Naive B cell (primary cell): ENCODE measurements at regions not wholly inside any gene's neighbourhood (a gene's known extent, or its start where the extent isn't known, plus 50 kb on each side); places are given as distances from the start of the nearest gene placed in this dataset.

Experiments used
- ATAC-seq, 2 donors: fragments of 150-1000 bp; cut with Tn5 transposase; 2 replicates each; pipeline ENCODE4 v1.10.0; 2021; ENCODE audit warnings: low read depth in 2 of 2, mild to moderate bottlenecking in 2 of 2, moderate library complexity in 2 of 2
- DNase-seq: peaks from one replicate; pipeline ENCODE4 v3.0.0; 2022
- H3K27ac Mint-ChIP-seq, 6 donors: one replicate each; pipeline ENCODE4 v1.8.0; 2020 to 2022; ENCODE audit warnings: mild to moderate bottlenecking in 6 of 6, mixed read lengths in 6 of 6, moderate library complexity in 5 of 6, inconsistent platforms in 2 of 6
- H3K27me3 Mint-ChIP-seq, 3 donors: one replicate each; pipeline ENCODE4 v1.8.0; 2021 to 2022; ENCODE audit warnings: mixed read lengths in 3 of 3, mild to moderate bottlenecking in 1 of 3
- H3K36me3 Mint-ChIP-seq, 2 donors: one replicate each; pipeline ENCODE4 v1.8.0; 2020 to 2022; ENCODE audit warnings: mixed read lengths in 2 of 2, inconsistent platforms in 1 of 2, mild to moderate bottlenecking in 1 of 2
- H3K4me1 Mint-ChIP-seq, 3 donors: one replicate each; pipeline ENCODE4 v1.8.0; 2020 to 2022; ENCODE audit warnings: mixed read lengths in 3 of 3, inconsistent platforms in 1 of 3, mild to moderate bottlenecking in 1 of 3, moderate library complexity in 1 of 3
- H3K4me3 Mint-ChIP-seq, 8 donors: one replicate each; pipeline ENCODE4 v1.8.0; 2020 to 2022; ENCODE audit warnings: mild to moderate bottlenecking in 8 of 8, mixed read lengths in 8 of 8, moderate library complexity in 8 of 8, inconsistent platforms in 2 of 8
- H3K9me3 Mint-ChIP-seq, 7 donors: one replicate each; pipeline ENCODE4 v1.8.0; 2020 to 2022; ENCODE audit warnings: mixed read lengths in 7 of 7, mild to moderate bottlenecking in 5 of 7, inconsistent platforms in 2 of 7, moderate library complexity in 1 of 7

GRCh38 chr17:70261170-70261569 lies 91.8 kb downstream of the KCNJ2 start:
- Mint-ChIP-seq H3K4me1 (no peaks in the 10 kb centered on the region), H3K9me3 (peaks cover 0 to 4% (median 0%) of the 10 kb centered on the region in 7 donors), H3K4me3 (no peak overlapping the region), H3K27ac (no peak overlapping the region), H3K27me3 (peaks cover 0 to 8% (median 7%) of the 10 kb centered on the region in 3 donors), H3K36me3 (no peaks in the 10 kb centered on the region)
- DNase-seq = no peak
- no peak for ATAC-seq

GRCh38 chr17:70265471-70265870 lies 96.1 kb downstream of the KCNJ2 start:
- DNase-seq (no peak), ATAC-seq (no peak)
- no peak overlapping the region for H3K27ac Mint-ChIP-seq
- no peaks in the 10 kb centered on the region for H3K4me1 Mint-ChIP-seq
- peaks cover 0 to 10% (median 5%) of the 10 kb centered on the region in 7 donors for H3K9me3 Mint-ChIP-seq
- no peaks in the 10 kb centered on the region for H3K36me3 Mint-ChIP-seq
- peaks cover 0 to 8% (median 7%) of the 10 kb centered on the region in 3 donors for H3K27me3 Mint-ChIP-seq
- H3K4me3 Mint-ChIP-seq = no peak overlapping the region

DNA sequence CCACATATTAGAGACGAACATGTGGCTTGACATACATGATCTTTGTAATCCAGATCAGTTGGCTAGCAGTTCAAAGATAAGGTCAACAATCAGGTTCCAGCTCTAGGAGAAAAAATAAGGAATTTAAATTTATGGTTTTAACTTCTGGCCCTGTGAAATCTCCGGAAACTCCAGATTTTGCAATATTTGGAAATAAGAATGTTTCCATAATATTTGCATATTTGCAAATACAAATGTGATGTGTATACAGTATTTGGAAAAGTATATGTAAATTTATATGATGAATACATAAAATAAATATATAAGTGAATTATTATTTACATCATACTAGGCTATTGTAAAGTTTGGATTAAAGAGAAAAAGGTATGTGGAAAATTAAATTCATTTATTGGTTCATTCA lies 97.1 kb downstream of the KCNJ2 start:
- peaks cover 0 to 10% (median 5%) of the 10 kb centered on the region in 7 donors for H3K9me3 Mint-ChIP-seq
- peaks cover 0 to 8% (median 7%) of the 10 kb centered on the region in 3 donors for H3K27me3 Mint-ChIP-seq
- no peak for ATAC-seq

GRCh38 chr17:70268383-70268782 lies 99.1 kb downstream of the KCNJ2 start:
- H3K9me3 Mint-ChIP-seq = peaks cover 0 to 10% (median 5%) of the 10 kb centered on the region in 7 donors
- H3K4me1 Mint-ChIP-seq = no peaks in the 10 kb centered on the region
- DNase-seq (no peak), ATAC-seq (no peak)
- peaks cover 0 to 8% (median 7%) of the 10 kb centered on the region in 3 donors for H3K27me3 Mint-ChIP-seq
- no peaks in the 10 kb centered on the region for H3K36me3 Mint-ChIP-seq
- no peak overlapping the region for H3K27ac Mint-ChIP-seq
- H3K4me3 Mint-ChIP-seq = no peak overlapping the region

More for the DNA sequence above, 97.1 kb downstream of the KCNJ2 start:
- no peaks in the 10 kb centered on the region for H3K36me3 Mint-ChIP-seq
- no peaks in the 10 kb centered on the region for H3K4me1 Mint-ChIP-seq
- H3K4me3 Mint-ChIP-seq = no peak overlapping the region
- DNase-seq = no peak
- no peak overlapping the region for H3K27ac Mint-ChIP-seq

DNA sequence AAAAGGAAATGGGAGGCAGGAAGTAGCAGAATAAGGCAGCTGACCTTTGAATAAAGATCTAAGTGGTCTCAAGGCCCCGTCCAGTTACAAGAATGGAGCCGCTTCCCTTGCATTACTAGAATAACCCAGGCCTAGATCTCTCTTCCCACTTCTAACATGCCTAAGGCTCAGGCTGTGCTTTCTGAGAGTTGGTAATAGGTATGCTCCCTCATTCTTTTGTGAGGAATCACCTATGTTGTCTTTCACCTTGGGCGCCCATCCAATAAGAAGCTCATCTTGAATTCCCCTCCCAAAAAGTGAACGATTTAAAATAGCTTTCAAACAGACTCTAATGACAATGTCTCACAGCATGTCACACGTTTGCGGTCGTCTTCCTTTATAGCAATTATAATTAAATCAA lies 101.2 kb downstream of the KCNJ2 start:
- Mint-ChIP-seq H3K4me3 (no peak overlapping the region), H3K9me3 (peaks cover 0 to 10% (median 4%) of the 10 kb centered on the region in 7 donors), H3K27me3 (no peaks in the 10 kb centered on the region), H3K27ac (no peak overlapping the region), H3K36me3 (no peaks in the 10 kb centered on the region), H3K4me1 (no peaks in the 10 kb centered on the region)
- DNase-seq (no peak), ATAC-seq (no peak)

GRCh38 chr17:70271200-70271599 lies 101.9 kb downstream of the KCNJ2 start:
- Mint-ChIP-seq H3K9me3 (peaks cover 0 to 10% (median 4%) of the 10 kb centered on the region in 7 donors), H3K4me1 (no peaks in the 10 kb centered on the region), H3K4me3 (no peak overlapping the region), H3K27me3 (no peaks in the 10 kb centered on the region), H3K27ac (no peak overlapping the region), H3K36me3 (no peaks in the 10 kb centered on the region)
- ATAC-seq (no peak), DNase-seq (no peak)

DNA sequence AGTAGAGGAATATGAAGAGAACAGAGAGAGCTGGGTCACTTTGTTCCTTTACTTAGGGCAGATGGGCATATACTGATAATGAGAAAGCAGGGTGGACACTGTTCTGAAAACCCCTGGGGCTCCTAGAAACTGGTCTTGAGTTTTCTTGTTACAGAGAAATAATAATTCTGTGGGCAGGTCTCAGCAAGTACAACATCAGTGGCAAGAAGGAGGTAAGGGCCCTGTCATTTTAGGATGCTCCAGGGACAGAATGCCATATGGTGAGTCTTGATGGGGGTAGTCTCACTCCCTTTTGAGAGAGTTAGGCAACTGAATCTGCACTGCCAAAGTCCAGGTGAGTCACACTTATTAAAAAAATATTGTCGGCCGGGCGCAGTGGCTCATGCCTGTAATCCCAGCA lies 102.3 kb downstream of the KCNJ2 start:
- H3K27me3 Mint-ChIP-seq = no peaks in the 10 kb centered on the region
- H3K4me1 Mint-ChIP-seq = no peaks in the 10 kb centered on the region
- ATAC-seq = no peak
- H3K4me3 Mint-ChIP-seq = no peak overlapping the region
- H3K27ac Mint-ChIP-seq = no peak overlapping the region
- DNase-seq = no peak
- H3K36me3 Mint-ChIP-seq = no peaks in the 10 kb centered on the region
- peaks cover 0 to 10% (median 4%) of the 10 kb centered on the region in 7 donors for H3K9me3 Mint-ChIP-seq

DNA sequence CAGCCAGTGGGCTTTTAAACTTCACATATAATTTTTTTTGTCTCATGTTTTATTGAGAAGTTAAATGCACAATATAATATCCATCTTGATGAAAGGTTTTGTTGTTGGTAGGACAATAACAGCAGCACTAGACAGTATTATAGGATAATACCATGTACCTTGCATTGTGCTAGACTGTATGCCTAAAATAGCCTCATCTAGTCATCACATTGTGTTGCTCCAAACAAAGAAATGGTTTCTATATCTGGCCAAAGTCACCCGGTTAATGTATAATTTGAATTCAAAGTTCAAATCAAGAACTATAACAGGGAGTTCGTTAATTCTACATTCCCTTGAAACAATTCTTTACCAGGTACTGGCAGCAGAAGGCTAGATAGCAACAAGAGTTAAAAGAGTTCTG lies 104.9 kb downstream of the KCNJ2 start:
- Mint-ChIP-seq H3K9me3 (peaks cover 0 to 2% (median 0%) of the 10 kb centered on the region in 7 donors), H3K4me1 (no peaks in the 10 kb centered on the region), H3K27me3 (peaks cover 0 to 5% (median 0%) of the 10 kb centered on the region in 3 donors), H3K27ac (peak overlapping the region in 1 of 6 donors; percentile 3), H3K4me3 (no peak overlapping the region), H3K36me3 (no peaks in the 10 kb centered on the region)
- DNase-seq (no peak), ATAC-seq (no peak)

DNA sequence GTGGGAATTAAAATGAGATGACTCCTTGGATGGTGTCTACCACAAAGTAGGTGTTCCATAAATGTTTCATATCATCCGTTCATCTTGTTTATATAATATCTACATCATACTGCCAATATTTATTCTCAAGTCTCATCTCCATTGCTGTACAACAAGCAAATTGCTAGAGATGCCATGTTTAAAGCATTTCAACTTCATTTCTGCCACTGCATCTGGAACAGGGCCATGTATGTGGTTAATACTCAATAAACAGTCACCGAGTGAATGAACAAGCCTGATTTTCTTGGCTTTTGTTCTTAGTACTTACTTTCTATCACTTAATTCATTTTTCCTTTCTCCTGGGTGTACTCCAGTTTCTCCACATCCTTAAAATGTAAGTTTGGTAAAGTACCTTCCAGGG lies 107.6 kb downstream of the KCNJ2 start:
- no peaks in the 10 kb centered on the region for H3K36me3 Mint-ChIP-seq
- DNase-seq (no peak), ATAC-seq (no peak)
- no peak overlapping the region for H3K27ac Mint-ChIP-seq
- H3K4me1 Mint-ChIP-seq = no peaks in the 10 kb centered on the region
- H3K9me3 Mint-ChIP-seq = peaks cover 0 to 3% (median 0%) of the 10 kb centered on the region in 7 donors
- no peak overlapping the region for H3K4me3 Mint-ChIP-seq
- H3K27me3 Mint-ChIP-seq = peaks cover 0 to 5% (median 0%) of the 10 kb centered on the region in 3 donors

DNA sequence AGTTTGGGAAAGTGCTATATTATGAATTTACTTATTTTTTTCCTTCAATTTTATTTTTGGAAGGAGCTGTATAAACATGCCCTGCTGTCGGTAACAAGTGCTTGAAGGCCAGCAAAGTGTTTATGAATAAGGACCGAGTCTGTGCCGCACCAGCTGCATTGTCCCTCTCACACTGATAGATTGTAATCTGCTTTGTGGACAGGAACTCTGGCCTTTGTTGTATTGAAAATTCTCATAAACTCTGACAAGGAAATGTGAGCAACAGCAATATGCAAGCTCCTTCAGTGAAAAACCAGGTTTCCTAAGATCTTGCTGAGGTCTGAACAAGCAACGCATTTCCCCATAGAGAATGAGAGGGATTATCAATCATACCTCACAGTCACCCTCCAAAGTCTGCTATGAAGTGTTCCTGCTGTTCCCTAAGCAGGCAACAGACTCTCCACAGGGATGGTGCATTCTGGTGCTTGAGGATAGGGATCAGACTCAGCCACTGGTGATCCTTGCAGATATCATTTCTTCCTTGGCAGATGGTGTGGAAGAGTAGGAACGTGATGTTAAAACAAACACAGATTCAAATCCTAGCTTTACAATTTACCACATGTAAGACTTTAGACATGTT lies 109.6 kb downstream of the KCNJ2 start:
- no peaks in the 10 kb centered on the region for H3K36me3 Mint-ChIP-seq
- H3K27me3 Mint-ChIP-seq = peaks cover 0 to 11% (median 0%) of the 10 kb centered on the region in 3 donors
- DNase-seq (no peak), ATAC-seq (no peak)
- H3K4me1 Mint-ChIP-seq = no peaks in the 10 kb centered on the region
- no peak overlapping the region for H3K4me3 Mint-ChIP-seq
- no peak overlapping the region for H3K27ac Mint-ChIP-seq
- H3K9me3 Mint-ChIP-seq = peaks cover 0 to 5% (median 0%) of the 10 kb centered on the region in 7 donors

DNA sequence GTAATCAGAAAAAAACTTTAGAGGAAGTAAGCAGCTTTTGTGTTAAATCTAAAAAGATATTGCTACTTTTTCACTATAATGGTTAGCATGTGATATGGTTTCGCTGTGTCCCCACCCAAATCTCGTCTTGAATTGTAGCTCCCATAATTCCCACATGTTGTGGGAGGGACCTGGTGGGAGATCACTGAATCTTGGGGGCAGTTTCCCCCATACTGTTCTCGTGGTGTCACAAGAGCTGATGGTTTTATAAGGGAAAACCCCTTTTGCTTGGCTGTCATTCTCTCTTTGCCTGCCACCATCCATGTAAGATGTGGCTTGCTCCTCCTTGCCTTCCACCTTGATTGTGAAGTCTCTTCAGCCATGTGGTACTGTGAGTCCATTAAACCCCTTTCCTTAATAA lies 117.1 kb downstream of the KCNJ2 start:
- H3K4me1 Mint-ChIP-seq = no peaks in the 10 kb centered on the region
- no peaks in the 10 kb centered on the region for H3K36me3 Mint-ChIP-seq
- H3K27ac Mint-ChIP-seq = no peak overlapping the region
- peak overlapping the region in 1 of 8 donors; percentile 61 for H3K4me3 Mint-ChIP-seq
- DNase-seq (no peak), ATAC-seq (no peak)
- peaks cover 0 to 6% (median 0%) of the 10 kb centered on the region in 3 donors for H3K27me3 Mint-ChIP-seq
- peaks cover 0 to 5% (median 0%) of the 10 kb centered on the region in 7 donors for H3K9me3 Mint-ChIP-seq

DNA sequence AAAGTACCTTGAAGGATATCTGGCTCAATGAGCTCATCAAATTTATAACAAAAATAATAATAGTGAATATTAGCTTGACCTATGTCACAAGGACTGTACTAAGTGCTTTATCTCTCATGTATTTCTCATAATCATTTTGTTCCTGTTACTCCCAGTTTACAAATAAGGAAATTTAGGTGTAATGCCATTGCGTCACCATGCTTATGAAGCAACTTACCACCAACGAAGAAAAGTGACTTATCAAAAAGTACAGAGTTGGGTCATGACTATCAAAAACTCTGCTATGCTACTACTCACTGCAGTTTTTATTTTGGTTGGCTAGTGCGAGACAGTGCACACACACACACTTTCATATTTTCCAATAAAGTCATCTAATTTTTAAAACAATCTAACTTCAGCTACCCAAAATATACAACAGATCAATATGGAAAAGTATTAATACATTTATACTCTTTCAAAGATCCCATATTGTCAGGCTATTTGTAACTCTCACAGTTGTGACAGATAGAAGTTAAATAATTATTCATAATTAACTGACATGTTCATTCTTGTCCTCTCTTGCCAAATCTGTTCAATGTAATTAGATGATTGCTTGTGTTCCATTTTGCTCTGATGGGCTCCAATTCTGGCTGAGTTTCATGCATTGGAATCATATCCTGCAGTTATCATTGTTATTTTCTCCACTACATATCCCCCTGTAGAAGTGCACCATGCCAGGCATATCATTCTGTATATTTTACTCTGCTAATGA lies 119.4 kb downstream of the KCNJ2 start:
- ATAC-seq (no peak), DNase-seq (no peak)
- no peaks in the 10 kb centered on the region for H3K36me3 Mint-ChIP-seq
- H3K9me3 Mint-ChIP-seq = peaks cover 0 to 8% (median 0%) of the 10 kb centered on the region in 7 donors
- H3K4me1 Mint-ChIP-seq = no peaks in the 10 kb centered on the region
- no peak overlapping the region for H3K27ac Mint-ChIP-seq
- H3K4me3 Mint-ChIP-seq = no peak overlapping the region
- no peaks in the 10 kb centered on the region for H3K27me3 Mint-ChIP-seq

DNA sequence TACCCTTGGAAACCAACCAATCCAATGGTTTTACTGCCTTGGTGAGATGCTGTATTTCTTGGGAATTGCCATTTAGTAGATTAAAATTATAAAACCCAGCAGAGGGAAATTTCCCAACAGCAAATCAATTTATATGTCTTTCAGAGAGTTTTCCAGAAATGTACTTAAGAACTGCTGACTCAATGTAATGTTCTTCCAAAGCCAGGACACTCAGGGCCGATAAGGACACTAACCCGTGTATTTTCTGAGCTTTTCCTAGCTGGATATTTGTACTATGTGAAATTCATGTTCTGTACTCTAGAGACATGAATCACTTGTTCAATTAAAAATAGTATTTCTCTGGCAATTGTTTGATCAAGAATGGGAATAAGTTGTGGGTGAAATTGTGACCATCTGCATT lies 121.4 kb downstream of the KCNJ2 start:
- no peak overlapping the region for H3K4me3 Mint-ChIP-seq
- ATAC-seq (no peak), DNase-seq (no peak)
- H3K36me3 Mint-ChIP-seq = no peaks in the 10 kb centered on the region
- no peak overlapping the region for H3K27ac Mint-ChIP-seq
- no peaks in the 10 kb centered on the region for H3K4me1 Mint-ChIP-seq
- peaks cover 0 to 5% (median 0%) of the 10 kb centered on the region in 3 donors for H3K27me3 Mint-ChIP-seq
- H3K9me3 Mint-ChIP-seq = peaks cover 0 to 14% (median 2%) of the 10 kb centered on the region in 7 donors

GRCh38 chr17:70292366-70292765 lies 123.0 kb downstream of the KCNJ2 start:
- Mint-ChIP-seq H3K4me3 (no peak overlapping the region), H3K9me3 (peaks cover 0 to 14% (median 4%) of the 10 kb centered on the region in 7 donors), H3K27ac (no peak overlapping the region), H3K4me1 (no peaks in the 10 kb centered on the region), H3K27me3 (peaks cover 0 to 5% (median 0%) of the 10 kb centered on the region in 3 donors), H3K36me3 (no peaks in the 10 kb centered on the region)
- no peak for ATAC-seq
- no peak for DNase-seq
